Keratinocyte (primary cell): ENCODE measurements at regions not wholly inside any gene's neighbourhood (a gene's known extent, or its start where the extent isn't known, plus 50 kb on each side); places are given as distances from the start of the nearest gene placed in this dataset.

ENCODE experiments used
- CTCF ChIP-seq, 3 experiments: IDR thresholded peaks in 1 of 3; conservative IDR thresholded peaks in 1 of 3; optimal IDR thresholded peaks in 1 of 3; 2 replicates in 2 of 3; 3 replicates in 1 of 3; pipeline versions ENCODE3 to v1.5.1; 2011; ENCODE audit warnings: low read length in 3 of 3, mild to moderate bottlenecking in 3 of 3, moderate library complexity in 2 of 3, control low read depth in 1 of 3, inconsistent platforms in 1 of 3; ENCODE audit not compliant: insufficient read depth in 2 of 3; ENCODE audit errors: extremely low read depth in 1 of 3
- EZH2 ChIP-seq: IDR thresholded peaks from one replicate; pipeline ENCODE4 v1.6.1; 2012; ENCODE audit warnings: inconsistent platforms, mild to moderate bottlenecking, low read length, moderate library complexity

- no peak for TF ChIP-seq CTCF (optimal IDR thresholded peaks at IDR 0.05 in 1 of 3, IDR thresholded peaks at IDR 0.05 in 1 of 3, conservative IDR thresholded peaks at IDR 0.05 in 1 of 3; ENCODE audit: extremely low read depth in 1 of 3, insufficient read depth in 2 of 3, low read length in 3 of 3)
- TF ChIP-seq EZH2: no peak
These were observed 69.8 kb upstream of the ROBO2 start for GRCh38 chr3:76969996-76970615.
